ENCODE measurements at regions not wholly inside any gene's neighbourhood (a gene's known extent, or its start where the extent isn't known, plus 50 kb on each side); places are given as distances from the start of the nearest gene placed in this dataset.

GRCh38 chr5:40266952-40267351 is 412.8 kb upstream of the PTGER4 start:
- TF ChIP-seq EZH2 (optimal IDR thresholded peaks at IDR 0.05; ENCODE audit: low read depth, low read length), result no peak
- no peak for TF ChIP-seq CTCF (IDR thresholded peaks at IDR 0.05; ENCODE audit: low read length)
- no peak for TF ChIP-seq EZH2phosphoT487 (IDR thresholded peaks at IDR 0.05; ENCODE audit: low read length)

Data from MM.1S (cell line).